ENCODE measurements at regions not wholly inside any gene's neighbourhood (a gene's known extent, or its start where the extent isn't known, plus 50 kb on each side); places are given as distances from the start of the nearest gene placed in this dataset.

GRCh38 chr6:109920911-109921310 lies 57.2 kb upstream of the GPR6 start:
- DNase-seq: no peak

GRCh38 chr6:109922851-109923250 lies 55.3 kb upstream of the GPR6 start:
- DNase-seq: no peak

GRCh38 chr6:109925075-109925474 lies 53.0 kb upstream of the GPR6 start:
- DNase-seq: no peak

- no peak for DNase-seq
Observed at GRCh38 chr6:109927052-109927451, 51.1 kb upstream of the GPR6 start.
